Chondrocyte (in vitro differentiated cells): ENCODE measurements at regions not wholly inside any gene's neighbourhood (a gene's known extent, or its start where the extent isn't known, plus 50 kb on each side); places are given as distances from the start of the nearest gene placed in this dataset.

ENCODE experiments used
- DNase-seq: peaks from one replicate; pipeline ENCODE4 v3.0.0; 2021; ENCODE audit warnings: mixed read lengths, low spot score
- H3K27ac Mint-ChIP-seq: one replicate; pipeline ENCODE4 v1.8.0; 2021; ENCODE audit warnings: mild to moderate bottlenecking, moderate library complexity, mixed read lengths; ENCODE audit not compliant: unreplicated experiment
- H3K27me3 Mint-ChIP-seq: 2 replicates; pipeline ENCODE4 v1.8.0; 2021; ENCODE audit warnings: low read depth, mixed read lengths
- H3K36me3 Mint-ChIP-seq: 2 replicates; pipeline ENCODE4 v1.8.0; 2021; ENCODE audit warnings: low read depth, mixed read lengths
- H3K4me1 Mint-ChIP-seq: 2 replicates; pipeline ENCODE4 v1.8.0; 2021; ENCODE audit warnings: low read depth, mild to moderate bottlenecking, mixed read lengths
- H3K4me3 Mint-ChIP-seq: one replicate; pipeline ENCODE4 v1.8.0; 2021; ENCODE audit warnings: mild to moderate bottlenecking, moderate library complexity, mixed read lengths; ENCODE audit not compliant: unreplicated experiment
- H3K9me3 Mint-ChIP-seq: 2 replicates; pipeline ENCODE4 v1.8.0; 2021; ENCODE audit warnings: low read depth, mixed read lengths
- TF ChIP-seq, protein P1 (sequence below): fragments of 200-600 bp; sonication (generic); IDR thresholded peaks from 2 replicates; pipeline ENCODE4 v1.5.0; 2021; ENCODE audit warnings: antibody characterized with exemption, mild to moderate bottlenecking, moderate library complexity

DNA sequence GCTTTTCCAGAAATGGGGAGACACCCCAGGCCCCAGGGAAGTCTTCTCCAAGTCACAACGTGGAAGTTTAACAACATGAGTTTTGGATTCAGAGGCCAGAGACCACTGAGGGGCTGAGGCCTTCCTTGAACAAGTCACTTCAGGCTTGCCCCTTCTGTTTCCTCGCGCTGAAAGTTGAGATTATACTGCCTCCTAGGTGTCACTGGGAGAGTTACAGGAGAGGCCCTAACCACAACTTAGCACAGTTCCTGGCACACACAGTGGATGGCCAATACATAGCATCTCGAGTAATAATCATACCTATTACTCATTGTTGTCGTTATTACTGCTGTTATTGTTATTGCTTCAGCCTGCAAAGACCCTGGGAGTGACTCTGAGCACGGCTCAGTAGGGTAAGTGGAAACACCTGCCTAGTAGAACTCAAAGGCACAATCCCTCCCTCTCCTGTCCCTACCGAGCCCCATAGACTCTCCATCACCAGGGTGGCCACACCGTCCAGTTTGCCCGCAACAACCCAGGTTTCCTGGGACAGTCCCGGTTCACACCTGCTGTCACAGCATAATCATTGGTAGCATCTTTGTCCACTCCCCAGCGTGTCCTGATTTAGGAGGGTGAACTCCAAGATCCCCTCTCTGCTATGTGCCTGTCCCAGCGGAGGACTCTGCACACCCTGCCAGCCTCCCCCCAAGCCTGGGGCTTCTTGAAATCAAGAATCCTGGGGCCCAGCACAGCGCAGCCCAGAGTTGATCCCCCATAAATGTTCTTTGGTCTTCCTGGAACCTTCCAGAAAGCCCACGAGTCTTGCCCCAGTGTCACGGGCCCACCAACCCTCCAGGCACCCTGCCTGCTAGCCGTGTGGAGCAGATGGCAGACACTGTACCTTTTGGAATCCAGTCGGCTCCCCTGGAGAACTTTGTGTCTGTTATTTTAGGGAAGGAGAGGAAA, 85.0 kb downstream of the SYNE3 start:
- TF ChIP-seq, protein P1, sequence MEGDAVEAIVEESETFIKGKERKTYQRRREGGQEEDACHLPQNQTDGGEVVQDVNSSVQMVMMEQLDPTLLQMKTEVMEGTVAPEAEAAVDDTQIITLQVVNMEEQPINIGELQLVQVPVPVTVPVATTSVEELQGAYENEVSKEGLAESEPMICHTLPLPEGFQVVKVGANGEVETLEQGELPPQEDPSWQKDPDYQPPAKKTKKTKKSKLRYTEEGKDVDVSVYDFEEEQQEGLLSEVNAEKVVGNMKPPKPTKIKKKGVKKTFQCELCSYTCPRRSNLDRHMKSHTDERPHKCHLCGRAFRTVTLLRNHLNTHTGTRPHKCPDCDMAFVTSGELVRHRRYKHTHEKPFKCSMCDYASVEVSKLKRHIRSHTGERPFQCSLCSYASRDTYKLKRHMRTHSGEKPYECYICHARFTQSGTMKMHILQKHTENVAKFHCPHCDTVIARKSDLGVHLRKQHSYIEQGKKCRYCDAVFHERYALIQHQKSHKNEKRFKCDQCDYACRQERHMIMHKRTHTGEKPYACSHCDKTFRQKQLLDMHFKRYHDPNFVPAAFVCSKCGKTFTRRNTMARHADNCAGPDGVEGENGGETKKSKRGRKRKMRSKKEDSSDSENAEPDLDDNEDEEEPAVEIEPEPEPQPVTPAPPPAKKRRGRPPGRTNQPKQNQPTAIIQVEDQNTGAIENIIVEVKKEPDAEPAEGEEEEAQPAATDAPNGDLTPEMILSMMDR: peak; percentile 79
- peak; percentile 75 for DNase-seq
- Mint-ChIP-seq H3K36me3 (peaks cover 25% of the 10 kb centered on the region), H3K4me3 (no peak overlapping the region), H3K4me1 (peaks cover 21% of the 10 kb centered on the region), H3K27ac (peak overlapping the region; percentile 53), H3K9me3 (peaks cover 10% of the 10 kb centered on the region), H3K27me3 (no peaks in the 10 kb centered on the region)

DNA sequence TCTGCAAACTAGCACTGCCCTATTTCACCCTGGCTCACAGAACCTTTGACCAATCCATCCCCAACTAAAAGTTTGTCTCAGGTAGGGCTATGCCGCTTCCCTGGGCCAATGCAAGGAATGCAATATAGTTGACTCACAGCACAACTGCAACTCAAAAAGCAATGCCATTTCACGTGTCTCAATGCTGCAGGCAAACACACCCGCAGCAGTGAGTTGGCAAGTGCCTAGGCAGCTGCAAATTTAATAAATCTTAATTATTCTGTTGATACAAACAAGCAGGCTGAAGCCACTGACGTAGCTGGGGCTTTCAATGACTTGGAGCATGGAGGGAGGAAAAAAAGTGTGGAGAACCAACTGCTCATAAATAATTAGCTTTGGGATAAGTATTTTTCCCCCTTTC, 87.9 kb downstream of the SYNE3 start:
- H3K9me3 Mint-ChIP-seq: no peaks in the 10 kb centered on the region
- peaks cover 14% of the 10 kb centered on the region for H3K4me1 Mint-ChIP-seq
- TF ChIP-seq, protein P1: no peak
- H3K27me3 Mint-ChIP-seq: no peaks in the 10 kb centered on the region
- H3K27ac Mint-ChIP-seq: no peak overlapping the region
- DNase-seq: no peak
- peaks cover 15% of the 10 kb centered on the region for H3K36me3 Mint-ChIP-seq
- H3K4me3 Mint-ChIP-seq: no peak overlapping the region

DNA sequence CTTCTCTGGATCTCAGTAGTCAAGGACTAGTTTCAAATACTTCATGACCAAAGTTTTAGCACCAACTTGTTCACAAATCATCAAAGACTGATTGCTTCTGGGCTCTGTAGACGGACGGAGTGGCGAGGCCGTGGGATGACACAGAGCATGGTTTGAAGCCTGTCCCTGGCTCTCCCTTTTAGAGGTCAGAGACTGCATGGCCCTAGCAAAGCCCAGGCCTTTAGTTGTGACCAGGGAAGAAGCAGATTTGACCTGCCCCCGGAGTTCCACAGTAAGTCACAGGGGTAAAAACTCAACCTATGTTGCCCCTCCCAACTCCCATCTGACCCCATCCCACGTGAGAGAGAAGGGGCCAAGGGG, 90.4 kb downstream of the SYNE3 start:
- no peak for DNase-seq
- Mint-ChIP-seq H3K36me3 (peaks cover 21% of the 10 kb centered on the region), H3K27ac (no peak overlapping the region), H3K4me1 (peaks cover 7% of the 10 kb centered on the region), H3K27me3 (no peaks in the 10 kb centered on the region), H3K9me3 (no peaks in the 10 kb centered on the region), H3K4me3 (no peak overlapping the region)
- TF ChIP-seq, protein P1: no peak

DNA sequence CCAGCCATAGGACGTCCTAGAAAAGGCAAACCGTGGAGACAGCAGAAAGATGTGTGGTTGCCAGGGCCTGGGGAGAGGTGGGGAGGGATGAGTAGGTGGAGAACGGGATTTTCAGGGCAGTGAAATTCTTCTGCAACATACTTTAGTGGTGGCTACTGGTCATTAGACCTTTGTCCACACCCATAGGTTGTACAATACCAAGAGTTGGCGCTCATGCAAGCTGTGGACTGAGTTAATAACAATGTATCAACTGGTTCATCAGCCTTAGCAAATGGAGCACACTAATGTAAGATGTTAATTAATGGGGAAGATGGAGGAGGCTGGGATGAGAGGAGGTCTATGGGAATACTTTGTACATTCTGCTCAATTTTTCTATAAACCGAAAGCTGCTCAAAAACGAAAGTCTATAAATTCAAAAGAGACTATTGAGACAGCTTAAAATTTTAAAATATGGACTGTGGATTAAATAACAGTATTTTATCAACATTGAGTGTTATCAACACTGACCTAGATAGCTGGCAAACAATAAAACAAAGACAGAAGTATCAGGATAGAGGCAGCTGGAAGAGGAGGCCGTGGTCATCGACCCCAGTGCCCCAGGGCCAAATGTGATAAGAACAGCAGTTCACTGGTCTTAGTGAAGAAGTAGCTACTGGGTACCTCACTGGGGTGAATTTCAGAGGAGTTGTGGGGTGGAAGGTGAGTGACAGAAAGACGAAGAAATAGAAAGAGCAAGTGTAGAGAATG, 90.9 kb downstream of the SYNE3 start:
- peaks cover 7% of the 10 kb centered on the region for H3K4me1 Mint-ChIP-seq
- H3K27ac Mint-ChIP-seq: no peak overlapping the region
- H3K4me3 Mint-ChIP-seq: no peak overlapping the region
- DNase-seq: no peak
- TF ChIP-seq, protein P1: no peak
- no peaks in the 10 kb centered on the region for H3K9me3 Mint-ChIP-seq
- peaks cover 24% of the 10 kb centered on the region for H3K36me3 Mint-ChIP-seq
- H3K27me3 Mint-ChIP-seq: no peaks in the 10 kb centered on the region

DNA sequence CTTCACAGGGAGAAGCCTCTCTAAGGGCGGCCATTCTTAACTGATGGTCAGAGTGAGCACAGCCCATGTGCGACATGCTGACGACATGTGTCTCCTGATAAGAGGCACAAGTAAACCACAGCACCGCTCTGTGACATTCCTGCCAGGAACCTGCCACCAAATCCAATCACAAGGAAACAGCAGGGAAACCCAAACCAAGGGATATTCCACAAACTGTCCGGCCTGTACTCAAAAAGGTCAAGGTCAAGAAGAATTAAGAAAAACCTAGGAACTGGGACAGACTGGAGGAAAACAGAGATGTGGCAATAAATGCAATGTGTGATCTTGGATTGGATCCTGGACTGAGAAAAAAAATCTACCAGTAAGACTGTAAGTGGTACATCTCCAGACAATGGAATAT, 91.9 kb downstream of the SYNE3 start:
- Mint-ChIP-seq H3K27ac (no peak overlapping the region), H3K4me3 (no peak overlapping the region), H3K9me3 (no peaks in the 10 kb centered on the region), H3K36me3 (peaks cover 28% of the 10 kb centered on the region), H3K27me3 (no peaks in the 10 kb centered on the region), H3K4me1 (peaks cover 7% of the 10 kb centered on the region)
- TF ChIP-seq, protein P1: no peak
- DNase-seq: no peak
